ENCODE measurements at regions not wholly inside any gene's neighbourhood (a gene's known extent, or its start where the extent isn't known, plus 50 kb on each side); places are given as distances from the start of the nearest gene placed in this dataset.

DNA sequence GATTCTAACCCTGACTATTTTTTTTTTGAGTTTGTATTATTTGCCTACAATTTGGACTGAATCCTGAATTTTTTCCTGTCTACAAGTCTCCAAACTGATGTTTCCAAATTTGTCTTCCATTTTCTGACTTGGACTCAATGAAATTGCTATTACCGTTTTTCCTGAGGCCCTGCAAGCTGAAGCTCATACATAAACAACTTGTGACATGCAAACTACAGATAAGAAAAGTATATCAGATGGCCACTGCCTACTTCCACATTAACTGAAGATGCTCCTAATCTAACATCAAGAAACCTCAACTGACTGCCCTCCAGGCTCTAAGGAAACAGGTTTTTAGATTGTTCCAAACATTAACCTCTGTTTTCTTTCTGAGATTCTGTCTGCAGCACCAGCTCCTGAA, 51.1 kb upstream of the KLHDC7A start:
- H3K27me3 ChIP-seq (replicated peaks in 2 of 5; ENCODE audit: control insufficient read depth in 4 of 5, insufficient read depth in 5 of 5, low read length in 4 of 5), result peaks cover 0 to 3% (median under 1%) of the 10 kb centered on the region in 5 experiments
- no peaks in the 10 kb centered on the region for H3K4me1 ChIP-seq (ENCODE audit: control extremely low read depth in 1 of 4, control insufficient read depth in 4 of 4, insufficient read depth in 4 of 4, low read length in 3 of 4)
- POLR2A ChIA-PET, result no interaction called here
- WGBS (ENCODE audit: insufficient coverage), result 50% methylated on average over 1 of the region's 1 CpG
- H3K36me3 ChIP-seq (ENCODE audit: control insufficient read depth in 4 of 4, insufficient read depth in 4 of 4, low read length in 3 of 4), result no peaks in the 10 kb centered on the region
- H3K27ac ChIP-seq (ENCODE audit: insufficient read depth in 1 of 2, low read depth in 1 of 2, low read length in 2 of 2, poor library complexity in 1 of 2, severe bottlenecking in 2 of 2), result no peak overlapping the region
- H3K4me3 ChIP-seq (ENCODE audit: control insufficient read depth in 1 of 7, extremely low read depth in 1 of 7, insufficient read depth in 4 of 7, low read depth in 2 of 7, low read length in 6 of 7), result no peak overlapping the region
- peak in 1 of 3 donors; percentile 4 for DNase-seq
- H3K9me3 ChIP-seq (ENCODE audit: control extremely low read depth in 1 of 5, control insufficient read depth in 4 of 5, insufficient read depth in 2 of 5, low read depth in 1 of 5, low read length in 4 of 5), result peaks cover 0 to 16% (median 5%) of the 10 kb centered on the region in 5 experiments
- CTCF ChIA-PET, result no interaction called here
